OCI-LY3 (cell line): ENCODE measurements at regions not wholly inside any gene's neighbourhood (a gene's known extent, or its start where the extent isn't known, plus 50 kb on each side); places are given as distances from the start of the nearest gene placed in this dataset.

Experiments used
- H2AFZ ChIP-seq: fragments of 200-600, 300-600 bp; shearing (Covaris generic); 2 replicates; pipeline ENCODE4 v1.6.0; 2014; ENCODE audit warnings: antibody characterized with exemption, low read depth, low read length
- H3K27ac ChIP-seq: fragments of 200-600, 300-600 bp; sonication (generic); 2 replicates; pipeline ENCODE4 v1.5.1; 2014; ENCODE audit warnings: mild to moderate bottlenecking, low read length, moderate library complexity, mixed read lengths
- H3K27me3 ChIP-seq: fragments of 200-600, 300-600 bp; sonication (generic); 2 replicates; pipeline ENCODE4 v1.6.1; 2014; ENCODE audit warnings: low read depth, low read length, mixed read lengths
- H3K36me3 ChIP-seq: fragments of 200-600, 300-600 bp; sonication (generic); replicated peaks from 2 replicates; pipeline ENCODE3; 2014; ENCODE audit warnings: low read depth, low read length, mixed read lengths
- H3K4me1 ChIP-seq: fragments of 300-600, 200-600 bp; sonication (generic); 2 replicates; pipeline ENCODE4 v1.6.1; 2014; ENCODE audit warnings: low read length, mixed read lengths
- H3K4me2 ChIP-seq: fragments of 200-600, 300-600 bp; sonication (generic); 2 replicates; pipeline ENCODE4 v1.6.1; 2014; ENCODE audit warnings: low read length, mixed read lengths
- H3K4me3 ChIP-seq: fragments of 300-600, 200-600 bp; sonication (generic); 2 replicates; pipeline ENCODE4 v1.5.1; 2014; ENCODE audit warnings: antibody characterized with exemption, mild to moderate bottlenecking, low read length, moderate library complexity
- H3K79me2 ChIP-seq: fragments of 300-600, 200-600 bp; shearing (Covaris generic); 2 replicates; pipeline ENCODE4 v1.6.1; 2014; ENCODE audit warnings: mild to moderate bottlenecking, low read length, mixed read lengths
- H3K9ac ChIP-seq: fragments of 300-600, 200-600 bp; shearing (Covaris generic); 2 replicates; pipeline ENCODE4 v1.6.0; 2014; ENCODE audit warnings: mild to moderate bottlenecking, low read length, moderate library complexity
- H3K9me3 ChIP-seq: fragments of 200-600, 300-600 bp; shearing (Covaris generic); 2 replicates; pipeline ENCODE4 v1.6.1; 2014; ENCODE audit warnings: low read length, mixed read lengths; ENCODE audit not compliant: insufficient read depth
- H4K20me1 ChIP-seq: fragments of 200-600, 300-600 bp; sonication (generic); 2 replicates; pipeline ENCODE4 v1.6.1; 2016; ENCODE audit warnings: low read length, mixed read lengths; ENCODE audit not compliant: insufficient read depth
- CTCF ChIP-seq: fragments of 200-600, 300-600 bp; sonication (generic); IDR thresholded peaks from 2 replicates; pipeline ENCODE4 v1.5.1; 2014; ENCODE audit warnings: antibody characterized with exemption, low read length, low read depth
- EZH2phosphoT487 ChIP-seq: fragments of 200-600 bp; shearing (Covaris generic); IDR thresholded peaks from 2 replicates; pipeline ENCODE4 v1.6.1; 2018; ENCODE audit warnings: antibody characterized with exemption, mixed run types, low read depth

DNA sequence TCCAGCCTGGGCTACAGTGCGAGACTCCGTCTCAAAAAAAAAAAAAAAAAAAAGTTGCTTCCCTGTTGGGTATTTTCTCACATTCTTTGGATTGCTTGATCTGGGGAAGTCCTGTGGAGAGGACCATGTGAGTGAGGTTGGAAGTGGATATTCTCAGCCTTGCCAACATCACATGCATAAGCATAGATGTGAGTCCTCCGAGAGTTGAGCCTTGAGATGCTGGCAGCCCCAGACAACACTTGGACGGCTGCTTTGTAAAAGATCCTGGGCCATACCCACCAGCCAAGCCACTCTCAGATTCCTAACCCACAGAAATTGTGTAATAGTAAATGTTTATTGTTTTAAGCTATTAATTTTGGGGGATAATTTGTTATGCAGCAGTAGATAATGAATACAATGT, 1570.0 kb upstream of the GOT2 start:
- H3K79me2 ChIP-seq, result no peaks in the 10 kb centered on the region
- H3K27me3 ChIP-seq, result no peaks in the 10 kb centered on the region
- no peak overlapping the region for H3K9ac ChIP-seq
- no peak overlapping the region for H3K27ac ChIP-seq
- H3K4me1 ChIP-seq, result no peaks in the 10 kb centered on the region
- no peaks in the 10 kb centered on the region for H4K20me1 ChIP-seq
- H3K4me2 ChIP-seq, result no peak overlapping the region
- no peak overlapping the region for H2AFZ ChIP-seq
- H3K9me3 ChIP-seq, result no peaks in the 10 kb centered on the region
- TF ChIP-seq CTCF (no peak), EZH2phosphoT487 (no peak)
- no peak overlapping the region for H3K4me3 ChIP-seq
- H3K36me3 ChIP-seq, result no peaks in the 10 kb centered on the region

GRCh38 chr16:60302676-60303075, 1568.6 kb upstream of the GOT2 start:
- Histone ChIP-seq H4K20me1 (no peaks in the 10 kb centered on the region), H3K4me1 (no peaks in the 10 kb centered on the region)
- TF ChIP-seq CTCF, result no peak
- TF ChIP-seq EZH2phosphoT487, result no peak

GRCh38 chr16:60302261-60302660, 1568.1 kb upstream of the GOT2 start:
- Histone ChIP-seq H3K9me3 (no peaks in the 10 kb centered on the region), H3K36me3 (no peaks in the 10 kb centered on the region), H3K4me3 (no peak overlapping the region), H3K4me2 (no peak overlapping the region), H3K9ac (no peak overlapping the region), H3K27ac (no peak overlapping the region), H4K20me1 (no peaks in the 10 kb centered on the region), H3K27me3 (no peaks in the 10 kb centered on the region), H3K4me1 (no peaks in the 10 kb centered on the region), H2AFZ (no peak overlapping the region), H3K79me2 (no peaks in the 10 kb centered on the region)
- TF ChIP-seq CTCF, result no peak
- no peak for TF ChIP-seq EZH2phosphoT487

More at GRCh38 chr16:60302676-60303075, 1568.6 kb upstream of the GOT2 start:
- H3K79me2 ChIP-seq, result no peaks in the 10 kb centered on the region
- no peak overlapping the region for H3K9ac ChIP-seq
- no peaks in the 10 kb centered on the region for H3K36me3 ChIP-seq
- no peak overlapping the region for H3K4me2 ChIP-seq
- no peaks in the 10 kb centered on the region for H3K9me3 ChIP-seq
- no peak overlapping the region for H3K4me3 ChIP-seq
- H3K27ac ChIP-seq, result no peak overlapping the region
- H2AFZ ChIP-seq, result no peak overlapping the region
- no peaks in the 10 kb centered on the region for H3K27me3 ChIP-seq

DNA sequence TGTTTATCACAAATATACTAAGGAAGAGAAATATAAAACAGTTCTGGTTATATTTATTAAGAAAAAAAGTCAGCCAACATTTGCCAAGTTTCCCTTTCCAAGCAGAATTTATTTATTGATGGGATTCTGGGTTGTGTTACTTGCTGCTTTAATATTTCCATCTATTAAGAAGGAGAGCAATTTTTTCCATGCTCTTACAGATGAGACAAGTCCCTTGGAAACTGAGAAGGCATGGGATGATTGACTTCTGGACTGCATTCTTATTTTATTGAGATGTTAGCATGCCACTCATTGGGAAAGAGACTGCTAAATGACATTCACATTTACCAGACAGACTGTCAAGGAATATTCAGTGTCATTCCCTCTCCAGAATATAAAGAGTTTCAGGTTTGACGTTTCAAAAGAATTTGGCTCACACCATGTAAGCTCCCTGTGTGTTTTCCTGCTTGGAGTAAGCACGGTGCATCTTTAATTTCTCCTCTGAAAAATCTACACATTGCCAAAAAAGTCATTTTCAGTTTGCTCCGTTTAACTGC, 1565.2 kb upstream of the GOT2 start:
- Histone ChIP-seq H3K4me2 (no peak overlapping the region), H3K79me2 (no peaks in the 10 kb centered on the region), H3K36me3 (no peaks in the 10 kb centered on the region), H3K27me3 (no peaks in the 10 kb centered on the region), H3K4me3 (no peak overlapping the region), H3K27ac (no peak overlapping the region), H3K9me3 (no peaks in the 10 kb centered on the region), H2AFZ (no peak overlapping the region), H3K9ac (no peak overlapping the region), H3K4me1 (no peaks in the 10 kb centered on the region), H4K20me1 (no peaks in the 10 kb centered on the region)
- no peak for TF ChIP-seq EZH2phosphoT487
- TF ChIP-seq CTCF, result no peak
